Gastrocnemius medialis (tissue), 4 donors: ENCODE measurements at regions not wholly inside any gene's neighbourhood (a gene's known extent, or its start where the extent isn't known, plus 50 kb on each side); places are given as distances from the start of the nearest gene placed in this dataset.

Experiments used
- ATAC-seq, 2 donors: fragments of 150-250 bp; one replicate each; pipeline ENCODE4 v1.9.1; 2016
- DNase-seq, 2 donors: peaks; one replicate each; pipeline ENCODE4 v3.0.0-alpha.2; 2019
- H3K27ac ChIP-seq, 4 donors: fragments of 200-600 bp; sonication (generic); 1 replicate in 1 of 4; 2 replicates in 3 of 4; pipeline ENCODE4 v1.5.1; 2016 to 2018; ENCODE audit warnings: mild to moderate bottlenecking in 2 of 4, moderate library complexity in 1 of 4
- H3K27me3 ChIP-seq, 3 donors: fragments of 200-600 bp; sonication (generic) in 2 of 3; 1 replicate in 1 of 3; 2 replicates in 2 of 3; pipeline versions ENCODE4 v1.5.1 to v1.6.0; 2016 to 2019; ENCODE audit warnings: mild to moderate bottlenecking in 1 of 3, moderate library complexity in 1 of 3
- H3K36me3 ChIP-seq, 2 donors: fragments of 200-600 bp; sonication (generic) in 1 of 2; one replicate each; pipeline ENCODE4 v1.5.1; 2017 to 2018
- H3K4me1 ChIP-seq, 2 donors: fragments of 200-600 bp; sonication (generic) in 1 of 2; one replicate each; pipeline ENCODE4 v1.5.1; 2016 to 2017; ENCODE audit warnings: mild to moderate bottlenecking in 2 of 2
- H3K4me3 ChIP-seq, 4 donors: fragments of 200-600 bp; sonication (generic) in 3 of 4; 1 replicate in 1 of 4; 2 replicates in 3 of 4; pipeline ENCODE4 v1.5.1; 2016 to 2019; ENCODE audit warnings: mild to moderate bottlenecking in 2 of 4
- H3K9me3 ChIP-seq, 3 donors: fragments of 200-600 bp; sonication (generic) in 2 of 3; 1 replicate in 1 of 3; 2 replicates in 2 of 3; pipeline ENCODE4 v1.5.1; 2016 to 2019
- POLR2A ChIP-seq, 2 donors: fragments of 450-650 bp; IDR thresholded peaks; one replicate each; pipeline ENCODE4 v1.6.1; 2017; ENCODE audit warnings: antibody characterized with exemption in 2 of 2, mild to moderate bottlenecking in 2 of 2, moderate library complexity in 2 of 2
- in situ Hi-C, 4 donors: fragments of 200-750 bp; cut with MboI; loops; one replicate each; pipeline versions ENCODE4 v1.15.0 to v1.8.0; 2017; ENCODE audit warnings: low sequenced_read_pairs in 4 of 4
- intact Hi-C: fragments of 100-400 bp; cut with DNase I; formaldehyde crosslinking; loops from one replicate; pipeline ENCODE4 v1.15.1; 2023; ENCODE audit warnings: low total_unique reads
- TF ChIP-seq, protein P1 (sequence below), 5 experiments: fragments of 450-650 bp in 3 of 5; fragments of 200-600 bp in 2 of 5; sonication (generic) in 2 of 5; IDR thresholded peaks in 4 of 5; conservative IDR thresholded peaks in 1 of 5; 1 replicate in 4 of 5; 2 replicates in 1 of 5; pipeline ENCODE4 v1.5.1; 2016 to 2019; ENCODE audit warnings: antibody characterized with exemption in 5 of 5, mild to moderate bottlenecking in 3 of 5, moderate library complexity in 3 of 5

DNA sequence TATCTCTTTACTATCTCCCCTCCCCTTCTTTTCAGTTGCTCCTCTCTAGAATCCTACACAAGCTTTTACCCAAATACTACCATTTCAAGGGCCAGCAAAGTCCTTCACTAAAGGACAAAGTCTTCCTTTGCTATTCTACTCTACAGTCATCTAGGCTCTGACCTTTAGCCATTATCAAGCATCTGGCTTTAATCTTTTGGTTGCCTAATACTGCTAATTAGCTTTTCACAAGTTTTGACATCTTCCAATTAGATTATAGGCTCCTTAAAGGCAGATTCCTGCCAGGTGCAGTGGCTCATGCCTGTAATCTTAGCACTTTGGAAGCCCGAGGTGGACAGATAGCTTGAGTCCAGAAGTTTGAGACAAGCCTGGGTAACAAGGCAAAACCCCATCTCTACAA is 194.4 kb downstream of the SH3BP4 start:
- Histone ChIP-seq H3K9me3 (no peaks in the 10 kb centered on the region), H3K36me3 (no peaks in the 10 kb centered on the region), H3K4me1 (no peaks in the 10 kb centered on the region), H3K27ac (no peak overlapping the region), H3K4me3 (no peak overlapping the region), H3K27me3 (peaks cover 0 to 3% (median 0%) of the 10 kb centered on the region in 3 donors)
- intact Hi-C loops (no loop called here), in situ Hi-C loops (loop anchor here in 1 of 4 donors (25.0 kb wide), 1 partner anchor 441 kb away; no protein-coding TSS in a partner anchor)
- TF ChIP-seq POLR2A (IDR thresholded peaks at IDR 0.05) = no peak
- TF ChIP-seq, protein P1, sequence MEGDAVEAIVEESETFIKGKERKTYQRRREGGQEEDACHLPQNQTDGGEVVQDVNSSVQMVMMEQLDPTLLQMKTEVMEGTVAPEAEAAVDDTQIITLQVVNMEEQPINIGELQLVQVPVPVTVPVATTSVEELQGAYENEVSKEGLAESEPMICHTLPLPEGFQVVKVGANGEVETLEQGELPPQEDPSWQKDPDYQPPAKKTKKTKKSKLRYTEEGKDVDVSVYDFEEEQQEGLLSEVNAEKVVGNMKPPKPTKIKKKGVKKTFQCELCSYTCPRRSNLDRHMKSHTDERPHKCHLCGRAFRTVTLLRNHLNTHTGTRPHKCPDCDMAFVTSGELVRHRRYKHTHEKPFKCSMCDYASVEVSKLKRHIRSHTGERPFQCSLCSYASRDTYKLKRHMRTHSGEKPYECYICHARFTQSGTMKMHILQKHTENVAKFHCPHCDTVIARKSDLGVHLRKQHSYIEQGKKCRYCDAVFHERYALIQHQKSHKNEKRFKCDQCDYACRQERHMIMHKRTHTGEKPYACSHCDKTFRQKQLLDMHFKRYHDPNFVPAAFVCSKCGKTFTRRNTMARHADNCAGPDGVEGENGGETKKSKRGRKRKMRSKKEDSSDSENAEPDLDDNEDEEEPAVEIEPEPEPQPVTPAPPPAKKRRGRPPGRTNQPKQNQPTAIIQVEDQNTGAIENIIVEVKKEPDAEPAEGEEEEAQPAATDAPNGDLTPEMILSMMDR (IDR thresholded peaks at IDR 0.05 in 4 of 5, conservative IDR thresholded peaks at IDR 0.05 in 1 of 5) = no peak
- DNase-seq = no peak
- ATAC-seq = no peak

GRCh38 chr2:235146871-235147565 is 195.2 kb downstream of the SH3BP4 start:
- in situ Hi-C loops (loop anchor here in 1 of 4 donors (25.0 kb wide), 1 partner anchor 440 kb away; no protein-coding TSS in a partner anchor), intact Hi-C loops (no loop called here)
- Histone ChIP-seq H3K4me3 (no peak overlapping the region), H3K36me3 (no peaks in the 10 kb centered on the region), H3K27ac (no peak overlapping the region), H3K27me3 (peaks cover 0 to 3% (median 0%) of the 10 kb centered on the region in 3 donors), H3K4me1 (no peaks in the 10 kb centered on the region), H3K9me3 (no peaks in the 10 kb centered on the region)
- TF ChIP-seq POLR2A (IDR thresholded peaks at IDR 0.05) = no peak
- TF ChIP-seq, protein P1 (IDR thresholded peaks at IDR 0.05 in 4 of 5, conservative IDR thresholded peaks at IDR 0.05 in 1 of 5) = no peak
- DNase-seq (no peak), ATAC-seq (no peak)

DNA sequence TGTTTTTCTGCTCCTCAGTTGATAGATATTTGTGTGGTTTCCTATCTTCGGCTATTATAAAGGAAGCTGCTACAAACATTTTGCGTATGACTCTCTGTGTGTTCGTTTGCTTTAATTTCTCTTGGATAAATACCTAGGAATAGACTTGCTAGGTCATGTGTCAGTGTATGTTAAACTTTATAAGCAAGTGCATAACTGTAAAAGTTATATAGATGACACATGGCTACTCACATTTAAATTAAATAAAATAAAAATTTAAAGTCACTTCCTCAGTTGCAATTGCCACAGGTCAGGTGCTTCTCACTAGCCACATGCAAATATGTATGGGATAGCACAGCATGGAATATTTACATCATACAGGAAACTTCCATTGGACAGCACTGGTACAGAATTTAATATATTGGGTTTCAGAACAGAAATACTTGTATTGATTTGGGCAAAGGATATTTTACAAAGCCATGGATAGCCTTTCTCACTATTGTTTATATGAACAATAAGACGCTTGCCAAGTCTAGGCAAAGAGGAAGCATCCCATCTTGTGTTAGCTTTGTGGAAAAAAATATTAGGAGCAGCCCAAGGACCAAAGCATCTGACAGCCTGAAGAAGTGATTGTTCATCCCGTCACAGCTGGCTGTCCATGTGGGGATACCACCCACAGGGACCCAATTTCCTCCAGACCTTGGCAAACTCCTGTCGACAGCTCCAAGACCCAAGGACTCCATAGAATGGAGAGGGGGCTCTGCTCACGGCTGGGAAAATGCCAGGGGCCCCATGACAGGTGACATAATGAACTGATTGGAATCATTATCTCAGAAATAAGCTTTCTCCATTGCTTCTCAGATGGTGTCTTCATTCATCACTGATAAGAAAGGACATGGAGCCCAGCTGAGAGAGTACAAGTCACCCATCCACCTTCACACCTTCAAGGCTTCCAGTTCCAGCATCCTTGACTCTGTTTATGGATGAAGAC is 196.7 kb downstream of the SH3BP4 start:
- intact Hi-C loops = no loop called here
- Histone ChIP-seq H3K27ac (no peak overlapping the region), H3K27me3 (peaks cover 0 to 3% (median 0%) of the 10 kb centered on the region in 3 donors), H3K9me3 (no peaks in the 10 kb centered on the region), H3K4me3 (no peak overlapping the region), H3K4me1 (no peaks in the 10 kb centered on the region), H3K36me3 (no peaks in the 10 kb centered on the region)
- in situ Hi-C loops = loop anchor here in 1 of 4 donors (25.0 kb wide), 1 partner anchor 439 kb away; no protein-coding TSS in a partner anchor
- ATAC-seq (no peak), DNase-seq (no peak)
- TF ChIP-seq POLR2A (IDR thresholded peaks at IDR 0.05) = no peak
- TF ChIP-seq, protein P1 (IDR thresholded peaks at IDR 0.05 in 4 of 5, conservative IDR thresholded peaks at IDR 0.05 in 1 of 5) = no peak

DNA sequence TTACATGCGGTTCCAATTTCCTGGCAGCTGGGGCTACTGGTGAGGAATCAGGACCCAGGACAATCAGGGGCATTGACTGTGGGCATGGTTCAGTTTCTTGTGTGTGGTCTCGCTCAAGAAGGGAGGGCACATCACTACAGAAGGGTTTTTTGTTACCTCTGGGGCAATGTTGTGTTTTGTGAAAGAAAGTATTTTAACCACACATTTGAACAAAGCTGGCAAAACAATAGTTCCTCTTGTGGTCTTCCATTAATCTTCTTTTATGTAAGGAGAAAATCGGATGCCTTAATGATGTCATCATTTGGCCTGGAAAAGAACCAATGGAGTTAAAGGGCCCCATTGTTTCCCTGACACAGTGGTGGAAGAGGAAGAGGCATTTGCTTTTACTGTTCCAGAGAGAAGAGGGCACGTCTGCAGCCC is 197.4 kb downstream of the SH3BP4 start:
- H3K27me3 ChIP-seq = peaks cover 0 to 3% (median 0%) of the 10 kb centered on the region in 3 donors
- intact Hi-C loops = no loop called here
- no peaks in the 10 kb centered on the region for H3K36me3 ChIP-seq
- H3K4me1 ChIP-seq = no peaks in the 10 kb centered on the region
- no peaks in the 10 kb centered on the region for H3K9me3 ChIP-seq
- DNase-seq (no peak), ATAC-seq (no peak)
- no peak overlapping the region for H3K27ac ChIP-seq
- H3K4me3 ChIP-seq = no peak overlapping the region
- TF ChIP-seq, protein P1 (IDR thresholded peaks at IDR 0.05 in 4 of 5, conservative IDR thresholded peaks at IDR 0.05 in 1 of 5) = no peak
- TF ChIP-seq POLR2A (IDR thresholded peaks at IDR 0.05) = no peak
- in situ Hi-C loops = loop anchor here in 1 of 4 donors (25.0 kb wide), 1 partner anchor 438 kb away; no protein-coding TSS in a partner anchor
